ENCODE measurements at regions not wholly inside any gene's neighbourhood (a gene's known extent, or its start where the extent isn't known, plus 50 kb on each side); places are given as distances from the start of the nearest gene placed in this dataset.

DNA sequence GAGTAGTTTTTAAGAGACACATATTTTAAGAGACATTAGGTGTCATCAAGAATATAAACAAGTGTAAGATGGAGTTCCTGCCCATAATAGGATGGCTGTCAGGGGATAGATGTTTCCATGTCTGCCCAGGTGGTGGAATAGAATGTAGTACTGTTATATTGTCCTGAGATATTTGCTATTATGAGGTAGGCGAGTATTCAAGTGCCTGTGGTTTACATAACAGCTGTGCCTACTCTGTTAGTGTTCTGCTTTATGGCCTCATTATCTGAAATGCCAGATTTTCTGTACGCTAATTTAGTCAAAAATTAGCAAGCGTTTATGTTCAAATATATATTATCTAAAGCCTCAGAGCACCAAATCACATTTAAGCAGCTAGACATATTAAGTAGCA lies 360.2 kb upstream of the ROPN1 start:
- no peak for TF ChIP-seq POLR2AphosphoS5 (IDR thresholded peaks at IDR 0.05)
- TF ChIP-seq, protein P1, sequence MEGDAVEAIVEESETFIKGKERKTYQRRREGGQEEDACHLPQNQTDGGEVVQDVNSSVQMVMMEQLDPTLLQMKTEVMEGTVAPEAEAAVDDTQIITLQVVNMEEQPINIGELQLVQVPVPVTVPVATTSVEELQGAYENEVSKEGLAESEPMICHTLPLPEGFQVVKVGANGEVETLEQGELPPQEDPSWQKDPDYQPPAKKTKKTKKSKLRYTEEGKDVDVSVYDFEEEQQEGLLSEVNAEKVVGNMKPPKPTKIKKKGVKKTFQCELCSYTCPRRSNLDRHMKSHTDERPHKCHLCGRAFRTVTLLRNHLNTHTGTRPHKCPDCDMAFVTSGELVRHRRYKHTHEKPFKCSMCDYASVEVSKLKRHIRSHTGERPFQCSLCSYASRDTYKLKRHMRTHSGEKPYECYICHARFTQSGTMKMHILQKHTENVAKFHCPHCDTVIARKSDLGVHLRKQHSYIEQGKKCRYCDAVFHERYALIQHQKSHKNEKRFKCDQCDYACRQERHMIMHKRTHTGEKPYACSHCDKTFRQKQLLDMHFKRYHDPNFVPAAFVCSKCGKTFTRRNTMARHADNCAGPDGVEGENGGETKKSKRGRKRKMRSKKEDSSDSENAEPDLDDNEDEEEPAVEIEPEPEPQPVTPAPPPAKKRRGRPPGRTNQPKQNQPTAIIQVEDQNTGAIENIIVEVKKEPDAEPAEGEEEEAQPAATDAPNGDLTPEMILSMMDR (IDR thresholded peaks at IDR 0.05): no peak
